Gastroesophageal sphincter (tissue), 3 donors: ENCODE measurements at regions not wholly inside any gene's neighbourhood (a gene's known extent, or its start where the extent isn't known, plus 50 kb on each side); places are given as distances from the start of the nearest gene placed in this dataset.

ENCODE experiments used
- EP300 ChIP-seq: sonication (generic); formaldehyde crosslinking; IDR thresholded peaks from one replicate; pipeline ENCODE4 v1.6.1; 2017; ENCODE audit warnings: antibody characterized with exemption, mild to moderate bottlenecking
- POLR2A ChIP-seq, 2 donors: fragments of 450-650 bp; IDR thresholded peaks; one replicate each; pipeline ENCODE4 v1.6.1; 2017; ENCODE audit warnings: antibody characterized with exemption in 2 of 2, mild to moderate bottlenecking in 2 of 2, moderate library complexity in 1 of 2
- TF ChIP-seq, protein P1 (sequence below), 4 experiments: fragments of 200-600 bp in 2 of 4; fragments of 450-650 bp in 2 of 4; sonication (generic) in 1 of 4; IDR thresholded peaks; one replicate each; pipeline ENCODE4 v1.5.1; 2017 to 2019; ENCODE audit warnings: antibody characterized with exemption in 4 of 4, mild to moderate bottlenecking in 2 of 4, moderate library complexity in 2 of 4

- TF ChIP-seq POLR2A (IDR thresholded peaks at IDR 0.05) (no peak), EP300 (no peak)
- TF ChIP-seq, protein P1, sequence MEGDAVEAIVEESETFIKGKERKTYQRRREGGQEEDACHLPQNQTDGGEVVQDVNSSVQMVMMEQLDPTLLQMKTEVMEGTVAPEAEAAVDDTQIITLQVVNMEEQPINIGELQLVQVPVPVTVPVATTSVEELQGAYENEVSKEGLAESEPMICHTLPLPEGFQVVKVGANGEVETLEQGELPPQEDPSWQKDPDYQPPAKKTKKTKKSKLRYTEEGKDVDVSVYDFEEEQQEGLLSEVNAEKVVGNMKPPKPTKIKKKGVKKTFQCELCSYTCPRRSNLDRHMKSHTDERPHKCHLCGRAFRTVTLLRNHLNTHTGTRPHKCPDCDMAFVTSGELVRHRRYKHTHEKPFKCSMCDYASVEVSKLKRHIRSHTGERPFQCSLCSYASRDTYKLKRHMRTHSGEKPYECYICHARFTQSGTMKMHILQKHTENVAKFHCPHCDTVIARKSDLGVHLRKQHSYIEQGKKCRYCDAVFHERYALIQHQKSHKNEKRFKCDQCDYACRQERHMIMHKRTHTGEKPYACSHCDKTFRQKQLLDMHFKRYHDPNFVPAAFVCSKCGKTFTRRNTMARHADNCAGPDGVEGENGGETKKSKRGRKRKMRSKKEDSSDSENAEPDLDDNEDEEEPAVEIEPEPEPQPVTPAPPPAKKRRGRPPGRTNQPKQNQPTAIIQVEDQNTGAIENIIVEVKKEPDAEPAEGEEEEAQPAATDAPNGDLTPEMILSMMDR (IDR thresholded peaks at IDR 0.05): no peak
Observed at GRCh38 chr10:123558651-123559050, 107.5 kb upstream of the GPR26 start.
